SKM-1 treated with dmso at 0.1 percent for 144 hours (cell line): ENCODE measurements at regions not wholly inside any gene's neighbourhood (a gene's known extent, or its start where the extent isn't known, plus 50 kb on each side); places are given as distances from the start of the nearest gene placed in this dataset.

Experiments used
- DNase-seq: peaks from one replicate; lab custom pipeline; 2025; ENCODE audit not compliant: unreplicated experiment; lab: John Stamatoyannopoulos, UW

DNA sequence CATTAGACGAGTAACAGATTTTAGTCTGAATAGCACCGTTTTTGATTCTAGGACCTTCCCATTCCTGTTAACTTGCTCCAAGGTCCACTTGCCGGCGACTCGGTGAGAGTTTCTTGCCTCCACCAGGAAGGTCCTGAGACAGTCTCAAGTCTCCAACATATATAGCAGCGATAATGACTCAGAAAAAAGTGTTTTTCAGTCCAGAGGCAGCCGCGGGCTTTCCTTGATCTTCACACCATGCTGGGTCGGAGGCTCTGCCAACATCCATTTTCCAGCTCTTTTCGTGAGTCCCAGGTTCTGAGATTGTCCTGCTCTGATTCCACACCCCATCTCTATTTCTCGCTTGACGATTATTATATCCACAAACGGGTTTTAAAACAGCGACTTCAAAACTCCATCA, 170.5 kb downstream of the GPX5 start:
- no peak for DNase-seq

DNA sequence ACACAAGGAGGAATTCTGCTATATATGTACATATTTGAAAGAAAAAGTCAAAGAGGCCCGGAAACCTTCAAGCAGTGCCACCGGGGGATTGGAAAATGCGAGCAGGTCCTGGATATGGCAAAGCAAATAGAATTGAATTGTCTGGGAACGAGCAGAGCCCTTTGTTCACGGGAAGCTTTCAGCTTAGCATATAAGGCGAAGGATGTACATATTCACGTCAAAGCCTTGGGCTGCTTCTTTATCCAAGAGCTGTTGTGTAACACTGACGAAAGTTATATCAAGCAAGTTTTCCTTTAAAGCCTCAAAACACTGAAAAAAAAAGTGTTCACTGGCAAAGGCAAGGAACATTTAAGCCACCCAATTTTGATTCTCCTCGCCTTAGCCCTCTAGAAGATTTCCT, 171.0 kb downstream of the GPX5 start:
- no peak for DNase-seq

DNA sequence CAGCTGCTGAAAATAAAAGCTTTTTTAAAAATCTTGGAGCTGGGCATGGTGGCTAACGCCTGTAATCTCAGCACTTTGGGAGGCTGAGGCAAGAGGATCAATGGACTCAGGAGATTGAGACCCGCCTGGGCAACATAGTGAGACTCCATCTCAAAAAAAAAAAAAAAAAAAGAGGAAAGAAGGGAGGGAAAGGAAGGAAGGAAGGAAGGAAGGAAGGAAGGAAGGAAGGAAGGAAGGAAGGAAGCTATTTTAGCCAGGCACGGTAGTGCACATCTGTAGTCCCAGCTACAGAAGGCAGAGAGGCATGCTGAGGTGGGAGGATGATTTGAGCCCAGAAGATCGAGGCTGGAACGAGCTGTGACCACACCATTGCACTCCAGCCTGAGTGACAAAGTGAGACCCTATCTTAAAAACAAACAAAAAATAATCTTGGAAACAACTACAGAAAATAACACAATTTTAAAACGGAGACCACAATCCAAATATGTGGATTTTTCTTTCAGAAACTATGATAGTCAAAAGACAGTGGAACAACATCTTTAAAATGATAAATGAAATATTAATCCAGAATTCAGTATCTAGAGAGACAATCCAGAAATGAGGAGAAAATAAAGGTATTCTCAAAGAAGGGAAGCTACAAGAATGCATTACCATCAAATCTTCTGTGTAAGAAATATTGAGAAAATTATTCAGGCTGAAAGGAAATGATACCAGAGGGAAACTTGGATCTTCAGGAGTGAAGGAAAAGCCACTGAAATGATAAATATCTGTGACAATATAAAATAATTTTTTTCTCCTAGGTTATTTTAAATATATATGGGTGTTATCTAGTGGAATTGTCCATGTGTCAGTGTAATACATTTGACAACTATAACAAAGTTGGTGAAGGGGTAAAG, 182.0 kb downstream of the GPX5 start:
- no peak for DNase-seq

DNA sequence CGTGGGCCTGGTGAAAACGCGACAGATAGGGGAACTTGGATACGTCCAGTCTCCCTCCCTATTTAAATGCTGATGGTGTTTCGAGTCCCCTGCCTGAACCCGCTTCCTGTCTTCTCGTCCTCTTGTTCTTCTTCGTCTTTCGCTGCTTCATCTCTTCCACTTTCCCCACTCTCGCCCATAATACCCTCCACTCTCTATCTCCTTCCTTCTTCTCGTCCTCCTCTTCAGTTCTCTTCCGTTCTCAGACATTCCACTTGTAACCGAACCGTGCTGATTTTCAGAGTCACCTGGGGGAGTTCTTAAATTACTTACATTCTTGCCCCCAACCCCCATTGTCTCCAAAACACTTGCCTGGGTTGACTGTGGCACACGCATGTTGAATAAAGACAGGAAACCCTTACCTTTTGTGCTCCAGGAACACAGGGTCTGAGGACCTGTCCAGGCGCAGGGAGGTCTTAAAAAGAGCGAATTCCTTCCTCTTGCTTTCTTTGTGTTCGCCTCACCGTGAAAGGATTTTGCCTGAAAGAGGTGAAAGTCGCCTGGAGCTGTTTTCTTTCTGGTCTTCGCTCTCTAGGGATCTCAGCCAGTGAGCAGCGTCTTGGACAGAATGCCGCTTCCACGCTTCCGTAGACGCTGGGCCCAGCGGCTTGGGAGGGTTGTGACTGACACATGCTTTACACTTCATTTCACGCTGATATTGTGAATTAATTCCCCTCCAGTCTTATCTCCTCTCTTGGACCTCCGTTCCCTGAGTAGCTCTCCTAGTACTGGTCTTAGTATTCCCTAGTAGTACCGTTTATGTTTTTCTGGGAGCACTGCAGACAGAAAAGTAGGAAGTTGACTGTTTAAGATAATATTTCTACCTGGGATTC, 184.0 kb downstream of the GPX5 start:
- DNase-seq: no peak

DNA sequence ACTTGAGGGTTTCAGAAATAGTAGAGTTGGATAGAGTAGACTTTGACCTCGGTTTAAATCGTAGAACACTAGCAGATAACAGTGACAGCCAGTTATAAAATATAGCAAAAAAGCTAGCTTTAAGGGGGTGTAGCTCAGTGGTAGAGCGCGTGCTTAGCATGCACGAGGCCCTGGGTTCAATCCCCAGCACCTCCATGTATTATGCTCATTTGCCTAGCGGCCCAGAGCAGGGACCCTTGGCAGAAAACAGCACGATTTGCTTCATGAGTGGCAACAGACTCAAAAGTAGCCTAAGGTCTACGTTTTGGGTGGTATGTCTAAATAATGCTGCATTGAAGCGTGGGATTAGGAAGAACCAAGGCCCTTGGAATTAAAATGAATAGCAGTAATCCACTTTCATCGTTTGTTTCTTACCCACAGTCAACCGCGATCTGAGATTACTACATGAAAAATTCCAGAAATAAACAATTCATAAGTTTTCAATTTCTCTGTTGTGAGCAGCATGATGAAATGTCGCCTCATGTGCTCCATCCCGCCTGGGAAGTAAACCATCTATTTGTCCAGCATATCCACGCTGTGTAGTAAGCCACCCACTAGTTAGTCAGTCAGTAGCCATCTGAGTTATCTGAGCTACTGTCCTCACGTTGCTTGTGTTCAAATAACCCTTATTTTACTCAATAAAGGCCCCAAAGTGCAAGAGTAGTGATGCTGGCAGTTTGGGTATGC, 184.9 kb downstream of the GPX5 start:
- DNase-seq: no peak

DNA sequence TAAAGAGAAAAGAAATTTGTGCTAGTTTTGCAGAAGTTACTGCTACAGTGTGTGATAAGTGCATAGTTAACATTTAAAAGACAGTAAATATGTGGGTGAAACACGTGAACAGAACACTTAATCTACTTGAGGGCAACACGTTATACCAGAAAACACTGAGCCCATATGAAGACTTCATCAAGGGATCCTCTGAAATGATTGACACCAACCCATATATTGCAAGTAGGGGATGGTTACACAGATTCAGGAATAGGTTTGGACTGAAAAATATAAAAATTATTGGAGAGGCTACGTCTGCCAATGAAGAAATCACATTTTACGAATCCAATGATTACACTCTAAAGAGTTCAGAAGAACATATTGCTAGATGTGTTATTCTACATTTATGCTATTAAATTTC, 185.6 kb downstream of the GPX5 start:
- no peak for DNase-seq

DNA sequence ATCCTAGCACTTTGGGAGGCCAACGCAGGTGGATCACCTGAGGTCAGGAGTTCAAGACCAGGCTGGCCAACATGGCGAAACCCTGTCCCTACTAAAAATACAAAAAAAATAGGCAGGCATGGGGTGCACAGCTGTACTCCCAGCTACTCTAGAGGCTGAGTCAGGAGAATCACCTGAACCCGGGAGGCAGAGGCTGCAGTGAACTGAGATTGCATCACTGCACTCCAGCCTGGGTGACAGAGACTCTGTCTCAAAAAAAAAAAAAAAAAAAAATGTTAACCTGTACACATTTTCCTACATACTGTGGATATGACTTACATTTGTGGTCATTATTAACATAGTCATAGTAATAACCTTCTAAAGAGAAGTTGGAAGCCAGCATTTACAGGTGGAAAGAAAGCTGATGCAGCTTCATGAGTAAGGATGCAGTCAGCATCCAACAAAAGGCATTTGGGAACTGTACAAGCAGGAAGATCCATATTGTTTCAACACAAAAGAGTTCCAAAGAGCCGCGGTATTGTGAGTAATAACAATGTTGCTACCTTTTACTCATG, 186.2 kb downstream of the GPX5 start:
- no peak for DNase-seq

GRCh38 chr6:28712982-28713381, 187.3 kb downstream of the GPX5 start:
- DNase-seq: peak; percentile 42

DNA sequence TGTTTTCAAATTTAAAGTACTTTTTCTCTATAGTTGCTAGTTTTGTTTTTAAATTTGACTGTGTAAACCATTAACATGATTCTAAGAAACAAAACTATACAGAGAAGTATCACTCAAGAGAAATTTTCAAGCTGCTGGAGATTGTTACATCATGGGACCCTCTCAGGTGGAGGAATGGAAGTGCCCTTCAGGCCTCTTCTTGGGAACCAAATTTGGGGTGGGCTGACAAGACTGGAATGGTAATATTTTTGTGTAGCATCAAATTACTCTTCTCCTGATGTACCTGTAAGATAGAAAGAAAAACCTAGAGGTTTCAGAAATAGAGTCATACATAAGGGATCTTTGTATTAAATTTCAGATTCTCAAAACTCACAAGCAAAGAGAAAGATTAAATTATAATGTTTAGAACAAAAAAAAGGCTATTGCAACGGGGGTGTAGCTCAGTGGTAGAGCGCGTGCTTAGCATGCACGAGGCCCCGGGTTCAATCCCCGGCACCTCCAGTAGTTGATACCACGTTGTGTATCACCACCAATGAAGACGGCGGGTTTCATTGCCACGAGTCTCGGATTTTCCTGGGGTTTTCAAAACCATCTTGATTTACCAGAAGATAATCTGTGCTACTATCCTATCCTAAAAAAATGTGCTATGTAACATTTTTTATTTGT, 193.7 kb downstream of the GPX5 start:
- DNase-seq: no peak

- DNase-seq: no peak
Observed at GRCh38 chr6:28720357-28721231, 194.9 kb downstream of the GPX5 start.

- DNase-seq: no peak
Observed at GRCh38 chr6:28721372-28721771, 195.7 kb downstream of the GPX5 start.

GRCh38 chr6:28724395-28724794, 198.7 kb downstream of the GPX5 start:
- no peak for DNase-seq

- DNase-seq: no peak
Observed at GRCh38 chr6:28725274-28725809, 198.4 kb downstream of the TRIM27 start.

- DNase-seq: no peak
Observed at GRCh38 chr6:28725890-28726348, 197.9 kb downstream of the TRIM27 start.

DNA sequence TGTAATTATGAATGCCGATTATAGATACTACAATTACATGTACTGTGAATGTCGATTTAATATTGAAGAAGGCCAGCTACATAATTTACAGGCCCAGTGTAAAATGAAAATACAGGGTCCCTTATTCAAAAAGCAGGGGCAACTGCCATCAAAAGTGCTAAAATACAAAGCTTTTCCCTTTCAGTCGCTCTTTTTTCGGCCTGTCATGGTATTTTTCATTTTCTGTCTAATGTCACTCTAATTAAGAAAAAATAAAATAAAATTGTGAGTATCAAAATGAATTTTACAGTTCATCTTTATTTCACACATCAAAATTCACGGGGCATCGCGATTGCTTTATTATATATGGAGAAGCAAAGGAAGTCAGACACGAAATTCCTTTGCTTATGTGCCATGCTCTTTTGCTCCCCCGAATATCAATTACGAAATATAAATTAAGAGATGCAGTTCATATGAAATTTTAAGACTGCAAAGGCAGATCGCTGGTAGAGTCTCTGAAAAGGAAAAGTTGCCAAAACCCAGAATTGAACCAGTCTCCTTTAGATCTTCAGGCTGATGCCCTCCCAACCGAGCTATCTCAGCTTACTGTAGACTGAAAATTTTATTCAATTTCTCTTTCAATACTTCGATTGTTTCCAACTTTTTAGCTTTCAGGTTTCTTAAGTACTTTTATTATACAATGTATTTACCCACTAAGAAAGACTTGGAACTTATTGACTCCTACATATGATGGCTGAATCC, 197.0 kb downstream of the TRIM27 start:
- DNase-seq: no peak

GRCh38 chr6:28727559-28728211, 196.1 kb downstream of the TRIM27 start:
- DNase-seq: no peak

DNA sequence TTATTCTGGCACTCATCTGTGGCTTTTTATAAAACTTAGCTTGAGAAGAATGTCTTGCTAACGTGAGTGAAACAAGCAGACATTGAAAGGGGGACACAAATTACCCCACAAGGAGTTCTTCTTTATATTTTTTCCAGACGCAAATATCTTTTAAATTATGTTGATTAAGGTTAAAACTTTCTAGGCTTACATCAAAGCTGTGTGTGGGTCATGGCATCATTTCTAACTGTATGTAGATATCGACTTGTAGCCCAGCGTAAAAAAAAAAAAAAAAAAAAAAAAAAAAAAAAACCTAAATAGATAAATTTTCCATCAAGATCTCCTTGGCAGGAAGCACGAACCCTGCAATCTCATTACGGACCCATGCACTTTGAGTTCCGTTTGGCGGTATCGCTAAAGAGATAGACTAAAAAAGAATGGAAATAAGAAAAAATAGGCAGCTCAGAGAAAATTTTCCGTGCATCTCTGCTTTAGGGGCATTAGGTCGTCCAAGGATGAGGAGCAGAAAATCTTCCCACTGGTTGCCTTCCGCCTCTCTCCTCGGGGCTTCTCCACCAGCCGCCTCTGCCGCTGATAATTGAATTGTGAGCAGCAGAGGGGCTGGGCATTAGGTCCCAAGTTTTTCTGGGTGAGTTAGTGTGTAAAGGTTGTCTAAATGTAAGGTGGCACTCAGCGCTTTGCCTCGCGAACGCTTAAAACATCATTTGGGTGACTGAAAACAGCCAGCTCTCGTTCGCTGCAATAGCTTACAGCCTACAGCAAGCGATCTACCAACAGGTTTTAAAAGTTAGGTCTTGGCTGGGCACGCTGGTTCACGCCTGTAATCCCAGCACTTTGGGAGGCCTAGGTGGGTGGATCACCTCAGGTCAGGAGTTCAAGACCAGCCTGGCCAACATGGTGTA, 194.0 kb downstream of the TRIM27 start:
- no peak for DNase-seq
